ENCODE measurements at regions not wholly inside any gene's neighbourhood (a gene's known extent, or its start where the extent isn't known, plus 50 kb on each side); places are given as distances from the start of the nearest gene placed in this dataset.

DNA sequence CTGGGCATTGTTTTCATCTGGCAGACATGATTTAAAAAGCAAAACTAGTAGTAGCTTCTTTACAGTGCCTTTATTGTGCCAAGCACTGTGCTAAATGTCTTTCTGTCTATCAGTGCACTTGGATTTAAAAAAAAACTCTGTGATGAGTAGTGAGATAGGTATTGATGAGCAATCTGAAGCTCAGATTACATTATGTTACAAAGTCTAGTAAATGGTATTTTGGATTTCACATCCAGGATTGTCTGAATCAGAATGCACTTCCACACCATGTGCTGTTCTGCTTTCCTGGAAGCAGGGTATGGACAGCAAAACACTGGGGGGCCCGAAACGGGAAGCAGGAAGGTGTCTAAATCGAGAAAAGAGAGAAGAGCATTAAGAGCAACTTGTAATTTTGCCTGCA, 103.4 kb upstream of the CCN2 start:
- TF ChIP-seq, protein P1, sequence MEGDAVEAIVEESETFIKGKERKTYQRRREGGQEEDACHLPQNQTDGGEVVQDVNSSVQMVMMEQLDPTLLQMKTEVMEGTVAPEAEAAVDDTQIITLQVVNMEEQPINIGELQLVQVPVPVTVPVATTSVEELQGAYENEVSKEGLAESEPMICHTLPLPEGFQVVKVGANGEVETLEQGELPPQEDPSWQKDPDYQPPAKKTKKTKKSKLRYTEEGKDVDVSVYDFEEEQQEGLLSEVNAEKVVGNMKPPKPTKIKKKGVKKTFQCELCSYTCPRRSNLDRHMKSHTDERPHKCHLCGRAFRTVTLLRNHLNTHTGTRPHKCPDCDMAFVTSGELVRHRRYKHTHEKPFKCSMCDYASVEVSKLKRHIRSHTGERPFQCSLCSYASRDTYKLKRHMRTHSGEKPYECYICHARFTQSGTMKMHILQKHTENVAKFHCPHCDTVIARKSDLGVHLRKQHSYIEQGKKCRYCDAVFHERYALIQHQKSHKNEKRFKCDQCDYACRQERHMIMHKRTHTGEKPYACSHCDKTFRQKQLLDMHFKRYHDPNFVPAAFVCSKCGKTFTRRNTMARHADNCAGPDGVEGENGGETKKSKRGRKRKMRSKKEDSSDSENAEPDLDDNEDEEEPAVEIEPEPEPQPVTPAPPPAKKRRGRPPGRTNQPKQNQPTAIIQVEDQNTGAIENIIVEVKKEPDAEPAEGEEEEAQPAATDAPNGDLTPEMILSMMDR (IDR thresholded peaks at IDR 0.05; ENCODE audit: insufficient read depth, low read depth, low read length) = no peak
- TF ChIP-seq EZH2 (IDR thresholded peaks at IDR 0.05; ENCODE audit: insufficient read depth, low read length) = no peak
